ENCODE measurements at regions not wholly inside any gene's neighbourhood (a gene's known extent, or its start where the extent isn't known, plus 50 kb on each side); places are given as distances from the start of the nearest gene placed in this dataset.
"Not testable (repeated sequence)": the region's sequence is repeated elsewhere in the genome, so short reads cannot be mapped to it uniquely, and the experiment has no call there.

DNA sequence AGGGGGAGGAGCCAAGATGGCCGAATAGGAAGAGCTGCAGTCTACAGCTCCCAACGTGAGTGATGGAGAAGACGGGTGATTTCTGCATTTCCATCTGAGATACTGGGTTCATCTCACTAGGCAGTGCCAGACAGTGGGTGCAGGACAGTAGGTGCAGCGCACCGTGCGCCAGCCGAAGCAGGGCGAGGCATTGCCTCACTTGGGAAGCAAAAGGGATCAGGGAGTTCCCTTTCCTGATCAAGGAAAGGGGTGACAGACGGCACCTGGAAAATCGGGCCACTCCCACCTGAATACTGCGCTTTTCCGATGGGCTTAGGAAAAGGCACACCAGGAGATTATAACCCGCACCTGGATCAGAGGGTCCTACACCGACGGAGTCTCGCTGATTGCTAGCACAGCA lies 121.1 kb upstream of the SESTD1 start:
- DNase-seq = not testable (repeated sequence)

DNA sequence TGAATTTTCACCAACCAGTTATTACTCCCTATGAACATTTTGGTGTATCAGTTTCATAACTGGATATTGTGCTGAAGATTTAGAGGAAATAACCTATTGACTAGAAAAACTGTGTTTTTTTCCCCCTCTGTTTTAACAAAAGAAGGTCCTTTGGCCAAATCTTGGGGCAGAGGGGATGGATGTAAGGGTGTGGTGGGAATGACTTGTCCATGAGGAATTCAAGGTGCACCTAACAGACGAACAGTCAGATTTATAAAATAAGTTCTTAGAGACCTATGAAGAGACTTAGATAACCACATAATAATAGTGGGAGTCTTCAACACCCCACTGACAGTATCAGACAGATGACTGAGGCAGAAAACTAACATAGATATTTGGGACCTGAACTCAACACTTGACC lies 119.3 kb upstream of the SESTD1 start:
- DNase-seq = no peak

DNA sequence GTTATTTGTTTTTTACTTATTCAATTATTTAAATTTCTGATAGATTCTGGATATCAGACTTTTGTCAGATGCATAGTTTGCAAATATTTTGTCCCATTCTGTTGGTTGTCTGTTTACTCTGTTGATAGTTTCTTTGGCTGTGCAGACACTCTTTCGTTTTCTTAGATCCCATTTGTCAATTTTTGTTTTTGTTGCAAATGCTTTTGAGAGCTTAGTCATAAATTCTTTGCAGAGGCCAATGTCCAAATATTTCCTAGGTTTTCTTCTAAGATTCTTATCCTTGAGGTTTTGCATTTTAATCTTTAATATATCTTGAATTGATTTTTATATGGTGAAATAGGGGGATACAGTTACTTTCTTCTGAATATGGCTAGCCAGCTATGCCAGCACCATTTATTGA lies 112.7 kb upstream of the SESTD1 start:
- no peak for DNase-seq

GRCh38 chr2:179376881-179377280 lies 112.2 kb upstream of the SESTD1 start:
- no peak for DNase-seq

- DNase-seq = no peak
Observed at GRCh38 chr2:179373816-179374215, 109.2 kb upstream of the SESTD1 start.

DNA sequence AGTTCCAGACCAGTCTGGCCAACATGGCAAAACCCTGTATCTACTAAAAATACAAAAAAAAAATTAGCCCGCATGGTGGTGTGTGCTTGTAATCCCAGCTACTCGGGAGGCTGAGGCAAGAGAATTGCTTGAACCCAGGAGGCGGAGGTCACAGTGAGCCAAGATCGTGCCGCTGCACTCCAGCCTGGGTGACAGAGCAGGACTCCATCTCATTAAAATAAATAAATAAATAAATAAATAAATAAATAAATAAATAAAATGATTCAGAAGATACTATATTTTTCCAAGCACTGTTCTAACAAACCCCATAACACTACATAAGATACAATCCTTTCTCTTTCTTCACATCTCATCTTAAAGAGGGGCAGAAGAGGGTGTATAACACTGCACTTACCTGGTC lies 100.9 kb upstream of the SESTD1 start:
- not testable (repeated sequence) for DNase-seq

DNA sequence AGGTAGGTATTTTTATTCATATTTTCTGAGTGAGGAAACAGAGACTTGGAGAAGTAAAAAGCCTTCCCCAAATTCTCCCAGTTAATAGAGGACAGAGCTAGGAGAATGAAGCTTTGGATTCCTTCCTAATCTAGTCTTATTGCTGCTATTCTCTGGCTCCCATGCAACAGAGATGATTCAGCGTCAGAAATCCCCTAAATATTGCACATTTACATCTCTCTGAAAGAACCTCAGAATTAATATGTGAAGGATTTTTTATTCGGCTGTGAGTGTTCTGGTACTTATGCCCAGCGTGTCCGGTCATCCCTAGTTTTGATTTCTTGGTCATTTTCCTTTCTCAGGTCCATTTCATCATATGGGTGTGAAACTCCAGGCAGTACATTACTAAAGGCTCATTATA lies 91.2 kb upstream of the SESTD1 start:
- DNase-seq = no peak

DNA sequence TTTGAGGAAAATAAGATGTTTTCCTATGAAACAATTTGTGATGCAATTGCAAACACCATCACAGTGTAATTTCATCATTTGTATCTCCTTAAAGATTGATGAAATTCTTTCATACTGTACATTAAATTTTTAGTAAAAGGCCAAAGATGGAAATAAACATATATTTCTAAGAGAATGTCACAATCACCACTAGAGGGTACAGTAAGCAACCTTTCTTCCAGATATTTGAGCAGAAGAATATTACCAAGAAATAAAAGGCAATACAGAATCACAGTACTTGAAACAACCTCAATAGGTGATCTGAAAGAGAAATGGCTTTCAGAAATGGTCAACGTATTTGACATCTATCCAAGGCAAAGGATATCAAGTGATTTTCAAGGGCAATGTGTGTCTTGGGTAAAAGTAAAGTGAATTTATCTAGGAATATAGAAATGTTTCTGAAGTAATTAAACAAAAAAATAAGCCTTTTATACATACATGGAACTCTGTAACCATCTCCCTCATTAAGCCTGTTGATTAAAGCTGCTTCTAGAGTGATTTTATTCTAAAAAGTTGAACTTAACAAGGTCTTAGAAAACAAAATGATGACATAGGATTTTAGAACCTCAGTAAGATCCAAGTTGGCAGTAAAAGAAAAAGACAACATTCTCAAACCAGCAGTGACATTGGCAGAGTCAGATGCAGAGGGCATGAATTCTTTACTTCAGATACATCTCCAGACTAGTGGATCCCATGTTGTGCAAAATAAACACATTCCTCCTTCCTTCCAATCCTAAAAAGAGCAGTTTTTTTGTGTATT lies 90.3 kb upstream of the SESTD1 start:
- no peak for DNase-seq

- no peak for DNase-seq
Observed at GRCh38 chr2:179354296-179354695, 89.7 kb upstream of the SESTD1 start.

- DNase-seq = no peak
Observed at GRCh38 chr2:179352181-179352580, 87.5 kb upstream of the SESTD1 start.

DNA sequence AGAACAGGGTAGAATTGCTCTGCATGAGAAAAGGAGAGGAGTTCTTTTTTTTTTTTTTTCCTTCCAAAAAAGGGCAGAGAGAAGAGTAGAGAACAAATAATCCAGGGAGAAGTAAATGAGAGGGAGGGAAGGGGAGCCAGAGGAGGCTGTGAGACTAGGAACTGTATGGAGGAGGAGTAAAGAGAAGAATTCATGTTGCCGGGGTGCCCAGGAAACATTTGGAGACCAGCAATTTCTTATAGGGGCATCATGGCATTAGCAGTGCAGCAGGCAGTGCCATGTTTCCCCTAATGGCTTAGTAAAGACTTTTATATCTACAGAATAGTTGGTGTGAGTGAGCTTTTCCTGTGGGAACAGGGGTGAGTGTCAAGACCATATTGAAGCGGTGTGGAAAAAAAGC lies 86.4 kb upstream of the SESTD1 start:
- no peak for DNase-seq

GRCh38 chr2:179349670-179350303 lies 85.2 kb upstream of the SESTD1 start:
- DNase-seq = no peak

DNA sequence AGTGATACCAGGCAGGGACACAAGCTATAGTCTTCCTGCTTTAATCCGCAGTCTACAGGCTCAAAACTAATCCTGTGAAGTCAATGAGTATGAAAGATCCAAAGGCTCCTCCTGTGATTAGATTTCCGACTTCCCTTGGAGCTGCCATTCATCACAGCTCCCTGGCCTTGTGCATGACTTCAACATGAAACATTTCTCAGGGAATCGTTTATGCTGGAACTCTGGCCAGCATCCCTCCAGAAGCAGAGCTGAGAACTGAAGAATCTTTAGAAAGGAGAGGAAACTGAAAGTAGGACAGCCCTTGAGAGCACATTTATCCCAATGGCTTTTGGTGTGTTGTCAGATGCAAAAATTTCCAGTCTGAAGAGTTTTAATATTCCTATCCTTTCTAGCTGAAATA lies 84.3 kb upstream of the SESTD1 start:
- no peak for DNase-seq

GRCh38 chr2:179344970-179345369 lies 80.3 kb upstream of the SESTD1 start:
- DNase-seq = no peak

DNA sequence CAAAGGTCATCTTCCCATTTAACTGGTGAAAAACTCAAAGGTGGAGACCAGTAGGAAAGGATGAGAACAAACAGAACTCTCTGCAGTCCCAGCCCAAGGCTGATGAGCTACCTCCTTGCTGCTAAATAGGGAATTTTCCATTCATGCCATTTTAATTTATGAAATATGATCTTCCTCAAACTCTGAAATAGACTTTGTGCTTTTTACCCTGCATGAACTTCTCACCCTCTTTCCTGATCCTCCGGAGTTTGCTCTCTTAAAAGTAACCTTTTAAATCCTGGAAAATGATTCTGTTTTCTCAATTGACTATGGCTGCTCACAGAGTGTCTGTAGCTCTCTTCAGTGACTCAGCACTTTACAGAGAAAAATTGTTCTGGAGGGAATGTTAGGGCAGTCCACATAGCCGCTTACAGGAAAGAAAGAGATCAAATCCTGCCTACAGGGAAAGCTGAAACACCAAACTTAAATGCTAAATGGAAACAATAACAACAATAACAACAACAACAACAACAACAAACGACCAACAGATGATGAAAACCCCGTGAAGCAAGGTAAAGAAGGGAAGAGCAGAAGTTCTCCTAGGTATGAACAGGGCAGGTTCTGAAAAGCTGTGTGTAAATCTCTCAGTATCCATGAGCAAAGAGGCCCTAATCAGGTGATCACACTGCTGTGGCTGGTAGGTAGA lies 79.8 kb upstream of the SESTD1 start:
- no peak for DNase-seq

GRCh38 chr2:179343945-179344279 lies 79.3 kb upstream of the SESTD1 start:
- no peak for DNase-seq

DNA sequence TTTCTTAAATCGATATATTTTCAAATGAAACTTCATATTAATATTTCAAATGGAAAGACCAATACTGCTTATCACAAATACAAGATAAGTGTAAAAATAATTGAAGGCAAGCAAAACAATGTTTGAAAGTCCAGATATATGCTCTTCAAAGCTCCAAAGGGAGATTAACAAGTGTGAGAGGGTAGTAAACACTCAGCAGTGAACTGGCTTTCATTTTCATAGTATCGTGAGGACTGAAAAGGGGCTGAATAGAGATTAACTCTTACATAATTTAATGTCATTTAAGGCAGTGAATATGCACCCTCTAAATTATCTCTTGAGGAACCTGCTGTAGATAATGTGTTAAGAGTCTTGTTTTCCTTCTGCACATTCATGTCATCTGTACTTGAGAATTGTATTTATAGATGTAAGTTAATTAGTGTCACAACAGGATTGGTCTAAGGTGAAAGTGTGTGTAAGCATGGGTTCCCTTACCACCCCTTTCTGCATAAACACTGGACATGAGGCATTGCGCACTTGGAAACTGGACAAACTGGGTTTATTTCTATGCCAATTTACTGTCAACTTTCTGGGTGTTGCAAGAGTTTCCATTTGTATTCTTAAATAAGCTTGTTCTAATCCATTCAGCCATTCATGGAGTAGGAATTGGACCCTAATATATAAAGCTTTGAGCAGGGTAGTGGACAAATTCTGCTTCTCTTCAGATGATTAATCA lies 76.7 kb upstream of the SESTD1 start:
- DNase-seq = peak; percentile 13

- no peak for DNase-seq
Observed at GRCh38 chr2:179340678-179341077, 76.0 kb upstream of the SESTD1 start.

DNA sequence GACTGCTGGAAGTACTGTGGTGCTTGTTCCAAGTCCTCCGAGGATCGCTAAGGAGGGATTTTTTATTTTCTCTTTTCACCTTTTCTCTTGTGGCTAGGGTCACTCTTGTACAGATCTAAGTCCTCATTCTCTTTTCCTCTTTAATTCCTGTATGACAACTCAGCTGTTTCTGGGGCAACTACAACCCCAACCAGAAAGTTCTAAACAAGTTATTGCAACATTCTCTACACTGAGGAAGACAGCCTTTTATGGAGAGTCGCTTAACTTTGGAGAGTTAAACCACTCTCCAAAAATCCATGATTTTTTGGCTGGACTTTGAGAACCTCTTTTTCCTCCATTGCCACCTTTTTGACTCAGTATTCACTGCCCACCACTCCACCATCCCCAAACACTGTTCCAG lies 74.0 kb upstream of the SESTD1 start:
- no peak for DNase-seq

GRCh38 chr2:179336782-179337534 lies 72.3 kb upstream of the SESTD1 start:
- no peak for DNase-seq

DNA sequence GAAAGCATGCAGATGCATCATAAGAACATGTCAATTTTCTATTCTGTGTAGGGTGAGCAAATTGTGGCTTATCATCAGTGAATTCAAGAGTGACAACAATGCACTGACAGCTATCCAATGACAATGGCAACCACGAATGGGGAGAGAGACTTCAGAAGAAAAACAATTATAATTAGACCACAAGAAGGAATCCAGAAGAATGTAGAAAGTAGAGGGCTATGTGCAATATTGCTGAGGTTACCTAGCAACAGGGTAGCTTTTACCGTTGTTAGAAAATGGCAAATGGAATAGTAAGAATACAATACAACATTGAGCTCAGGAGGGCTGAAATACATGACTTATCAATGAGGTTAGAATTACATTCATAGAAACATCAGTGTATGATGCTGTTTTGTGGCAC lies 71.1 kb upstream of the SESTD1 start:
- DNase-seq = no peak

DNA sequence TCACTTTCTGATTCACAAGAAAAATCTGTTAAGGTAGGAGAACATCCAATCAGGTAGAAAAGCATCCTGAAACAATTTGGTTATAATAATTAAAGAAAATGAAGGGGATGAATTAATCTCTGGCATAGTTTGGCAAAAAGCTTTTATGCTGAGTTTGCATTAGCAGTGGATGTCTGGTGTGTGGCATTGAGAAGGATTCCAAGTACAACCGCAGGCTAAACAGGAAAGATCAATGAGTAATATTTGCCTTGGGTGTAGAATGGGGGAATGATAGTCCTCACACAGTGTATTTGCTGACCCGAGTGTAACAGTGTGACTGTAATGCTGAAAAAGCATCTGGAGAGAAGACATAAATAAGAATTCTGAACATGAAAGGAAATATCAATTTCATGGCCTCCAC lies 68.3 kb upstream of the SESTD1 start:
- no peak for DNase-seq

GRCh38 chr2:179331061-179331460 lies 66.4 kb upstream of the SESTD1 start:
- DNase-seq = no peak

Measured in NCI-H774 (cell line).